MM.1S (cell line): ENCODE measurements at regions not wholly inside any gene's neighbourhood (a gene's known extent, or its start where the extent isn't known, plus 50 kb on each side); places are given as distances from the start of the nearest gene placed in this dataset.

ENCODE experiments used
- DNase-seq: peaks from one replicate; pipeline ENCODE4 v3.0.0-alpha.2; 2015
- H2AFZ ChIP-seq: fragments of 300-600 bp; sonication (generic); 2 replicates; pipeline ENCODE4 v1.6.0; 2016; ENCODE audit warnings: antibody characterized with exemption, low read length
- H3F3A ChIP-seq: fragments of 300-600 bp; sonication (generic); 2 replicates; pipeline ENCODE4 v1.6.1; 2016; ENCODE audit warnings: mild to moderate bottlenecking, antibody characterized with exemption, low read length, moderate library complexity, mixed read lengths; ENCODE audit not compliant: insufficient read depth
- H3K27ac ChIP-seq: fragments of 300-600 bp; sonication (generic); 2 replicates; pipeline ENCODE4 v1.5.1; 2016; ENCODE audit warnings: mild to moderate bottlenecking, low read length
- H3K27me3 ChIP-seq: fragments of 300-600 bp; sonication (generic); replicated peaks from 2 replicates; pipeline ENCODE4 v1.6.0; 2016; ENCODE audit warnings: low read length; ENCODE audit not compliant: insufficient read depth
- H3K36me3 ChIP-seq: fragments of 300-600 bp; sonication (generic); replicated peaks from 2 replicates; pipeline ENCODE4 v1.6.1; 2016; ENCODE audit warnings: mild to moderate bottlenecking, low read length, mixed read lengths; ENCODE audit not compliant: insufficient read depth
- H3K4me1 ChIP-seq: fragments of 300-600 bp; sonication (generic); 2 replicates; pipeline ENCODE4 v1.6.1; 2016; ENCODE audit warnings: low read length, mixed read lengths
- H3K4me2 ChIP-seq: fragments of 300-600 bp; sonication (generic); 2 replicates; pipeline ENCODE4 v1.6.0; 2016; ENCODE audit warnings: low read depth, low read length
- H3K4me3 ChIP-seq: fragments of 300-600 bp; sonication (generic); 2 replicates; pipeline ENCODE4 v1.5.1; 2016; ENCODE audit warnings: low read length, mixed read lengths
- H3K79me2 ChIP-seq: fragments of 300-600 bp; sonication (generic); 2 replicates; pipeline ENCODE4 v1.6.1; 2016; ENCODE audit warnings: mixed run types, low read length, mixed read lengths
- H3K9ac ChIP-seq: fragments of 300-600 bp; sonication (generic); 2 replicates; pipeline ENCODE4 v1.6.1; 2016; ENCODE audit warnings: low read length, mixed read lengths
- H3K9me2 ChIP-seq: fragments of 300-600 bp; sonication (generic); replicated peaks from 2 replicates; pipeline ENCODE4 v1.6.1; 2016; ENCODE audit warnings: mild to moderate bottlenecking, low read length, mixed read lengths; ENCODE audit not compliant: insufficient read depth
- H3K9me3 ChIP-seq: fragments of 300-600 bp; sonication (generic); replicated peaks from 2 replicates; pipeline ENCODE4 v1.6.1; 2016; ENCODE audit warnings: mild to moderate bottlenecking, low read length, mixed read lengths; ENCODE audit not compliant: insufficient read depth
- H4K20me1 ChIP-seq: fragments of 300-600 bp; sonication (generic); 2 replicates; pipeline ENCODE4 v1.6.1; 2016; ENCODE audit warnings: mild to moderate bottlenecking, low read length, moderate library complexity, mixed read lengths; ENCODE audit not compliant: insufficient read depth
- CTCF ChIP-seq: fragments of 300-600 bp; sonication (generic); IDR thresholded peaks from 2 replicates; pipeline ENCODE4 v1.5.1; 2016; ENCODE audit warnings: antibody characterized with exemption, low read length, mixed read lengths
- EZH2 ChIP-seq: fragments of 300-600 bp; sonication (generic); optimal IDR thresholded peaks from 2 replicates; pipeline ENCODE3; 2017; ENCODE audit warnings: low read depth, mild to moderate bottlenecking, antibody characterized with exemption, low read length, mixed read lengths
- EZH2phosphoT487 ChIP-seq: fragments of 300-600 bp; sonication (generic); IDR thresholded peaks from 2 replicates; pipeline ENCODE4 v1.6.1; 2018; ENCODE audit warnings: antibody characterized with exemption, low read length

GRCh38 chr10:78800006-78800405, 268.8 kb upstream of the ZMIZ1 start:
- H3K4me1 ChIP-seq, result no peaks in the 10 kb centered on the region
- no peaks in the 10 kb centered on the region for H4K20me1 ChIP-seq
- H3K9me3 ChIP-seq, result no peaks in the 10 kb centered on the region
- H3K27ac ChIP-seq, result no peak overlapping the region
- H3K36me3 ChIP-seq, result no peaks in the 10 kb centered on the region
- no peak overlapping the region for H2AFZ ChIP-seq
- H3K79me2 ChIP-seq, result no peaks in the 10 kb centered on the region
- H3F3A ChIP-seq, result no peaks in the 10 kb centered on the region
- H3K27me3 ChIP-seq, result no peaks in the 10 kb centered on the region
- TF ChIP-seq EZH2, result no peak
- no peak for TF ChIP-seq EZH2phosphoT487
- no peak for TF ChIP-seq CTCF
- H3K4me2 ChIP-seq, result no peak overlapping the region
- H3K9ac ChIP-seq, result no peak overlapping the region
- no peak for DNase-seq
- H3K9me2 ChIP-seq, result no peaks in the 10 kb centered on the region
- no peak overlapping the region for H3K4me3 ChIP-seq

GRCh38 chr10:78800535-78801320, 268.0 kb upstream of the ZMIZ1 start:
- Histone ChIP-seq H3K9me3 (no peaks in the 10 kb centered on the region), H3K4me1 (no peaks in the 10 kb centered on the region), H3K4me3 (no peak overlapping the region), H3F3A (no peaks in the 10 kb centered on the region), H3K9ac (no peak overlapping the region), H3K36me3 (no peaks in the 10 kb centered on the region), H4K20me1 (no peaks in the 10 kb centered on the region), H3K27ac (no peak overlapping the region), H2AFZ (no peak overlapping the region), H3K79me2 (no peaks in the 10 kb centered on the region), H3K27me3 (no peaks in the 10 kb centered on the region), H3K4me2 (no peak overlapping the region), H3K9me2 (no peaks in the 10 kb centered on the region)
- no peak for TF ChIP-seq EZH2phosphoT487
- TF ChIP-seq CTCF, result no peak
- no peak for TF ChIP-seq EZH2
- no peak for DNase-seq

- Histone ChIP-seq H3K9ac (no peak overlapping the region), H2AFZ (no peak overlapping the region)
Measured at GRCh38 chr10:78802431-78802830, 266.3 kb upstream of the ZMIZ1 start.

More at GRCh38 chr10:78802431-78802830, 266.3 kb upstream of the ZMIZ1 start:
- Histone ChIP-seq H3K9me3 (no peaks in the 10 kb centered on the region), H3K4me2 (no peak overlapping the region), H3K4me1 (no peaks in the 10 kb centered on the region), H3K79me2 (no peaks in the 10 kb centered on the region), H3K27ac (no peak overlapping the region), H3K36me3 (no peaks in the 10 kb centered on the region), H3K9me2 (no peaks in the 10 kb centered on the region), H3F3A (no peaks in the 10 kb centered on the region), H3K27me3 (no peaks in the 10 kb centered on the region), H4K20me1 (no peaks in the 10 kb centered on the region), H3K4me3 (no peak overlapping the region)
- no peak for DNase-seq
- TF ChIP-seq CTCF (no peak), EZH2 (no peak), EZH2phosphoT487 (no peak)
